ENCODE measurements at regions not wholly inside any gene's neighbourhood (a gene's known extent, or its start where the extent isn't known, plus 50 kb on each side); places are given as distances from the start of the nearest gene placed in this dataset.

GRCh38 chr13:73740666-73741065 is 393.5 kb downstream of the KLF12 start:
- no peak for FAIRE-seq

- FAIRE-seq: no peak
Measured at GRCh38 chr13:73739394-73739793, 394.8 kb downstream of the KLF12 start.

GRCh38 chr13:73738626-73739025 is 395.6 kb downstream of the KLF12 start:
- no peak for FAIRE-seq

- no peak for FAIRE-seq
Measured at GRCh38 chr13:73737214-73737613, 397.0 kb downstream of the KLF12 start.

DNA sequence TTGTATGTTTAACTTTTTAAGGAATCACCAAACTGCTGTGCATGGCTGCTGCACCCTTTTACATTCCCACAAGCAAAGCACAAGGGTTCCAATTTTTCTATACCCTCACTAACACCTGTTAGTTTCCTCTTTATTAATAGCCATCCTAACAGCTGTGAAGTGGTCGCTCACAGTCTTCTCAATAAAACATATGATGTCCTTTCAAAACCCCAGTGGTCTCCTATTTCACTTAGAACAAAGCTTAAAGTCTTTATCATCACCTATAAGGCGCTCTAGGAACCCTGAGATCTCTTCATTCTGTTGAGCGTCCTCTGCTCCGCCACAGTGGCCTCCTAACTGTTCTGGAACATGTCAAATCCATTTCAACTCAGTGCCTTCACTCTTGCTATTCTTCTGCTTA is 400.5 kb downstream of the KLF12 start:
- FAIRE-seq: no peak

GRCh38 chr13:73732350-73732749 is 401.9 kb downstream of the KLF12 start:
- FAIRE-seq: no peak

- no peak for FAIRE-seq
Measured at GRCh38 chr13:73731564-73731963, 402.6 kb downstream of the KLF12 start.

DNA sequence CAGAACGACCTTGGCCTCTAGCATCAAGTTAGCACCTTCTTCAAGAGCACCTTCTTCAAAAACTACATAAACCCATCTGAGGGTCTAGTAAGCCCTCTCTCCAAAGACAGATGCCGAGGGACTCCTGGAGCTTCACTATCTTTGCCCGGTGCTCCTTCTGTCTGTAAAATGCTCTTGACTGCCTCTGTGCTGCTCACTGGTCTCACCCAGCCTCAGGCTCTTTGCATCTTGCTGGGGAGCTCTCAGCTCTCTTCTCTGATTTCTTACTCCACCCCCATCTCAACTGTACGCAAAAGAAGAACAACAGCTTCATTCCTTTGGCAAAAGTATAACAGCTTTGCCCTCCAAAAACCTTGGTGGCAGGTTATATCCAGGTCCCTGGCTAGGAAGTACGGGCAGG is 404.2 kb downstream of the KLF12 start:
- FAIRE-seq: no peak

- no peak for FAIRE-seq
Measured at GRCh38 chr13:73729046-73729445, 405.2 kb downstream of the KLF12 start.

DNA sequence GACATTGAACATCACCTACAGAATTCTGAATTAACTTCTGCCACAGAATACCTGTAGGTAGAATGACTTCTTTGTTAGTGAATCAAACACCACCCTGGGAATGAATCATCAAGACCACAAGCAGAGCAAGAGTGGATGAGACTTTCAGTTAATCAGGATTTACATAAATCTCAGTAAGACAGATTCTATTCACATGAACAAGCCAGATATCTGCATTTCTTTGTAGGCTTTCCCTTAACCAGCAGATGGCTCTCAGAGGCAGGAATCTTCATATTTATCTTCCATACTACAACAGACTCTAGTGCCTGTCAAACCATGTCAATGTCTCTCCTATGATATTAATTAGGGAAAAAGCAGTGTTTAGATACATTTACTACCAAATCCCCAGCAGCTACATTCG is 412.1 kb downstream of the KLF12 start:
- FAIRE-seq: no peak

DNA sequence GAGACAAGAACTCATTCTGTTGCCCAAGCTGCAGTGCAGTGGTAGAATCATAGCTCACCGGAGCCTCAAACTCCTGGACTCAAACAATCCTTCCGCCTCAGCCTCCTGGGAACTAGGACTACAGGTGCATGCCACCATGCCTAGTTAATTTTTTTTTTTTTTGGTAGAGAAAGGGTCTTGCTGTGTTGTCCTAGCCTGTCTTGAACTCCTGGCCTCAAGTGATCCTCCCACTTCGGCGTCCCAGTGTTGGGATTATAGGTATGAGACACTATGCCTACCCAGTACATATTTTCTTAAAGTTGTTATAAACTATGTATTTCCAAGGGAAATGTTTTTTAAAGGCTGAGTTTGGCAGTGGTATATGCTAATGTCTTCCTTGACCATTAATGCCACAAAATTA is 412.6 kb downstream of the KLF12 start:
- no peak for FAIRE-seq

GRCh38 chr13:73720216-73720840 is 413.9 kb downstream of the KLF12 start:
- FAIRE-seq: no peak

GRCh38 chr13:73718246-73718645 is 416.0 kb downstream of the KLF12 start:
- FAIRE-seq: no peak

GRCh38 chr13:73717632-73718031 is 416.6 kb downstream of the KLF12 start:
- no peak for FAIRE-seq

GRCh38 chr13:73715911-73716510 is 418.2 kb downstream of the KLF12 start:
- no peak for FAIRE-seq

DNA sequence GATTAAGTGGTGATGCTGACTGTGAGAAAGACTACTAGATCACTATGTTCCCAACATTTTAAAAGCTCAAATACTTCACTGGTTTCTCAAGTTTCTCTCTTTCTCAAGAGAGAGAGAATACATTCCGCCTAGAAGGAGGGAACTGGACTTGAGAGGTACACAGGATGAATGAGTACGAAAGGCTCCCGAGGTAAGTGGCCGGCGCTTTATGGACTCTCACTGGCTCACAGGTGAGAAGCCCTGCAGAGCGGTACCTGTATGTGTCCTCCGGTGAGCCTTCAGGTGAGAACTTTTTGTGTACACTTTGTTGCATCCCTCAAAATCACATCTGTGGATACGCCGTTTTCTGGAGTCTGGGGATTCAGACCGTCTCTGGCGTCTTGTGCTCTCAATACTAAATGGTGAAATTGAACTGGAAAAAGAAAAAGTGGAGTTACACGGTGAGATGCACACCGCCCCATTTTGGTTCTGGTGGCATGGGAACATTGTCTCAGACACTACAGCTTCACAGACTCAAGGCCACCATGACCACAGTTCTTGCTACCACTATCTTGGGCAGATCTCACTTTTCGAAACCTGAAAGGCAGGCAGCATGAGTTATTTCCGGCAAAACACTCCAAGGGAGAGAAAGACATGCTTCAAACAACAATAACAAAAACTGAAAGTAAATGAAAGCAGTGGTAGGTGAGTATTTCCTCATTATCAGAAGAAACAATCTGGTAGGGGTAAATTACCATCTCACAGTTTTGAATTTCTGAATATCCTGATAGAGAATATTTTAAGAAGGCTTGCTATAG is 418.9 kb downstream of the KLF12 start:
- no peak for FAIRE-seq

- FAIRE-seq: no peak
Measured at GRCh38 chr13:73714522-73714921, 419.7 kb downstream of the KLF12 start.

DNA sequence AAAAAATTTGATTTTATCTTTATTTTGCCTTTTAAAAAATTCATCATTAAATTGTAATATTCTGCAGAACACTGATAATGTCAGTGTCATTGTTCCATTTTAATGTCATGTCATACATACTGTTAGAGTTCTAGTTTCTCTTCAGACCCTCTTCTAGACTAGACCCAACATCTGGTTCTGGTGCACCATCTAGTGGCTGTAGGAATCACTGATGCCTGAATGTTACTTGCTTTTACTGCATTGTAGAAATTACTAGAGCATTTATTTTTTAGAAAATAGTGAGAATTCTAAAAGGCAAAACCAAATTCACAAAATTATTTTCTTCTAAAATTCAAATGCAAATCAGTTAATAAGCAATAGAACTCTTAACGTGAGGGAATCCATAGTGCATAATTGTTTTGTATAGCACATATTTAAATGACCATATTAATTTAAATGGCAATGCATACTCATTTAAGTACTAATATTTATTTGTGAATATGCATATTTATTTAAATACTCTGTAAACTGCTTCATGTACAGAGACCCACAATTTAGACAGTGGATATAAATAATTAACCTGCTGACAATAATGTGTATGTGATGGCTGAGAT is 425.7 kb downstream of the KLF12 start:
- peak; percentile 96 for FAIRE-seq

DNA sequence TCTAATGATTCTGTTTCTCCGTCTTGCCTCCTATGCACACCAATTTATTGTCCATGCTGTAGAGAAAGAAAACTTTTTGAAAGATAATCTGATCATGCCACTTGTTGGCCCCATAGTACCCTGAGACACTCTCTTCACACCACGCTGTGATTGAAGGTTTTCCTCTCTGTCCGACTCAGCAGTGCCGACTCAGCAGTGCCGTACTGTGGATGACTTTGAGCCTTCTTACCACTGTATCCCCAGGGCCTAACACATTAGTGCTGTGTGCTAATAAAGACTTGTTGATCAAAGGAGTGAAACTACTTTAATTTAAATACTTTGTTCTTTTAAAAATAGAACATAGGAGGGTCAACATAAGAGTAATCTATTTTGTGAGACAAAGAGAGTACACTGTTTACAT is 429.6 kb downstream of the KLF12 start:
- FAIRE-seq: no peak

- FAIRE-seq: no peak
Measured at GRCh38 chr13:73703606-73704005, 430.6 kb downstream of the KLF12 start.

GRCh38 chr13:73702419-73703071 is 431.7 kb downstream of the KLF12 start:
- FAIRE-seq: no peak

DNA sequence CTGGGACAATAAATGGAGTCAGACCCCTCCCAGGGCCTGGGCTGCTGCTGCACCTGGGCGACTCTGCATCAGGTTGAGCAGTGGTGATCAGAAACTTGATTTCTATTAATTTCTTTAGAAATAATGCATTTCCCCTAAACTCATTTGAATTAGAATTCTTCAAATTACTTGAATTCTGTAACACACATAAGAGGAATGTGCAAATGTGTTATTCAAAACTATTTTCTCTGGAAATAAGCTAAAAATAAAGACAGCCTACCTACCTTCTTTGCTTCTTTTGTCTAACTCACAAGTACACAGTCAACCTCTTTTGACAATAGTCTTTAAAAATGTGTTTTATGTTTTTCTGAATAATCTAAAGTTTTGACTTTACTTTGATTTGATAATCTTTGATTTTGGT is 433.0 kb downstream of the KLF12 start:
- no peak for FAIRE-seq

DNA sequence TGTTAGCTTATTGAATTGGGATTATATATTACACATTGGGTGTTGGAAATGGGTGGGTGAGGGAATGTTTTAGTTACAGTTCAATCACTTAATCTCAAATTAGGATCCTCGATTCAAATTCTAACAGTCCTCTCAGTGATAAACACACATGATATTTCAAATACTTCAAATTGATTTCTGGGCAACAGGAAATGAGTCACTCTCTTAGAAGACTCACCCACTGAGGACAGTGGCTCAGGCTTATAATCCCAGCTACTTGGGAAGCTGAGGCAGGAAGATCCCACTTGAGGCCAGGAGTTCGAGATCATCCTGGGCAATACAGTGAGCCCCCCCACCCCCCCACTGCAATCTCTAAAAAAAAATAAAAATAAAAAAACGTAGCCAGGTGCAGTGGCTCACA is 435.3 kb downstream of the KLF12 start:
- no peak for FAIRE-seq
